ENCODE measurements at regions not wholly inside any gene's neighbourhood (a gene's known extent, or its start where the extent isn't known, plus 50 kb on each side); places are given as distances from the start of the nearest gene placed in this dataset.

DNA sequence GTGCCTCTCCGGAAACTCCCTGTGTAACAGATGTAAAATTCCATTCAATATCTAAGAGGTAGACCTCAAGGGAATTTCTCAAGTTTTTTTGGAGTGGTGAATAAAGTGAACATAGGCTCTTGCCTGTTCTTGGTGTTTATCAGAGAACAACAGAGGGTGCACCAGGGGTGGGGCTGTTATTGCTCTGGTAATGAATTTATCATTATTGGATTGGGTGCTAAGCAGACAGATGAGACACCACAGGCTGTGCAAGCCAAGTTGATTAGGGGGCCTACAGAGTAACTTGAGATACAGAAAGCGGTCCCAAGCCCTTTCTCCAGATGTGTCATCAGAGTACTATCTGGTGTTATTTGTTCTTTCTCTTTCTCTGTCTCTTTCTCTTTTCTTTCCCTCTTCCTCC lies 286.3 kb downstream of the OSR1 start (continued):
- TF ChIP-seq, protein P1, sequence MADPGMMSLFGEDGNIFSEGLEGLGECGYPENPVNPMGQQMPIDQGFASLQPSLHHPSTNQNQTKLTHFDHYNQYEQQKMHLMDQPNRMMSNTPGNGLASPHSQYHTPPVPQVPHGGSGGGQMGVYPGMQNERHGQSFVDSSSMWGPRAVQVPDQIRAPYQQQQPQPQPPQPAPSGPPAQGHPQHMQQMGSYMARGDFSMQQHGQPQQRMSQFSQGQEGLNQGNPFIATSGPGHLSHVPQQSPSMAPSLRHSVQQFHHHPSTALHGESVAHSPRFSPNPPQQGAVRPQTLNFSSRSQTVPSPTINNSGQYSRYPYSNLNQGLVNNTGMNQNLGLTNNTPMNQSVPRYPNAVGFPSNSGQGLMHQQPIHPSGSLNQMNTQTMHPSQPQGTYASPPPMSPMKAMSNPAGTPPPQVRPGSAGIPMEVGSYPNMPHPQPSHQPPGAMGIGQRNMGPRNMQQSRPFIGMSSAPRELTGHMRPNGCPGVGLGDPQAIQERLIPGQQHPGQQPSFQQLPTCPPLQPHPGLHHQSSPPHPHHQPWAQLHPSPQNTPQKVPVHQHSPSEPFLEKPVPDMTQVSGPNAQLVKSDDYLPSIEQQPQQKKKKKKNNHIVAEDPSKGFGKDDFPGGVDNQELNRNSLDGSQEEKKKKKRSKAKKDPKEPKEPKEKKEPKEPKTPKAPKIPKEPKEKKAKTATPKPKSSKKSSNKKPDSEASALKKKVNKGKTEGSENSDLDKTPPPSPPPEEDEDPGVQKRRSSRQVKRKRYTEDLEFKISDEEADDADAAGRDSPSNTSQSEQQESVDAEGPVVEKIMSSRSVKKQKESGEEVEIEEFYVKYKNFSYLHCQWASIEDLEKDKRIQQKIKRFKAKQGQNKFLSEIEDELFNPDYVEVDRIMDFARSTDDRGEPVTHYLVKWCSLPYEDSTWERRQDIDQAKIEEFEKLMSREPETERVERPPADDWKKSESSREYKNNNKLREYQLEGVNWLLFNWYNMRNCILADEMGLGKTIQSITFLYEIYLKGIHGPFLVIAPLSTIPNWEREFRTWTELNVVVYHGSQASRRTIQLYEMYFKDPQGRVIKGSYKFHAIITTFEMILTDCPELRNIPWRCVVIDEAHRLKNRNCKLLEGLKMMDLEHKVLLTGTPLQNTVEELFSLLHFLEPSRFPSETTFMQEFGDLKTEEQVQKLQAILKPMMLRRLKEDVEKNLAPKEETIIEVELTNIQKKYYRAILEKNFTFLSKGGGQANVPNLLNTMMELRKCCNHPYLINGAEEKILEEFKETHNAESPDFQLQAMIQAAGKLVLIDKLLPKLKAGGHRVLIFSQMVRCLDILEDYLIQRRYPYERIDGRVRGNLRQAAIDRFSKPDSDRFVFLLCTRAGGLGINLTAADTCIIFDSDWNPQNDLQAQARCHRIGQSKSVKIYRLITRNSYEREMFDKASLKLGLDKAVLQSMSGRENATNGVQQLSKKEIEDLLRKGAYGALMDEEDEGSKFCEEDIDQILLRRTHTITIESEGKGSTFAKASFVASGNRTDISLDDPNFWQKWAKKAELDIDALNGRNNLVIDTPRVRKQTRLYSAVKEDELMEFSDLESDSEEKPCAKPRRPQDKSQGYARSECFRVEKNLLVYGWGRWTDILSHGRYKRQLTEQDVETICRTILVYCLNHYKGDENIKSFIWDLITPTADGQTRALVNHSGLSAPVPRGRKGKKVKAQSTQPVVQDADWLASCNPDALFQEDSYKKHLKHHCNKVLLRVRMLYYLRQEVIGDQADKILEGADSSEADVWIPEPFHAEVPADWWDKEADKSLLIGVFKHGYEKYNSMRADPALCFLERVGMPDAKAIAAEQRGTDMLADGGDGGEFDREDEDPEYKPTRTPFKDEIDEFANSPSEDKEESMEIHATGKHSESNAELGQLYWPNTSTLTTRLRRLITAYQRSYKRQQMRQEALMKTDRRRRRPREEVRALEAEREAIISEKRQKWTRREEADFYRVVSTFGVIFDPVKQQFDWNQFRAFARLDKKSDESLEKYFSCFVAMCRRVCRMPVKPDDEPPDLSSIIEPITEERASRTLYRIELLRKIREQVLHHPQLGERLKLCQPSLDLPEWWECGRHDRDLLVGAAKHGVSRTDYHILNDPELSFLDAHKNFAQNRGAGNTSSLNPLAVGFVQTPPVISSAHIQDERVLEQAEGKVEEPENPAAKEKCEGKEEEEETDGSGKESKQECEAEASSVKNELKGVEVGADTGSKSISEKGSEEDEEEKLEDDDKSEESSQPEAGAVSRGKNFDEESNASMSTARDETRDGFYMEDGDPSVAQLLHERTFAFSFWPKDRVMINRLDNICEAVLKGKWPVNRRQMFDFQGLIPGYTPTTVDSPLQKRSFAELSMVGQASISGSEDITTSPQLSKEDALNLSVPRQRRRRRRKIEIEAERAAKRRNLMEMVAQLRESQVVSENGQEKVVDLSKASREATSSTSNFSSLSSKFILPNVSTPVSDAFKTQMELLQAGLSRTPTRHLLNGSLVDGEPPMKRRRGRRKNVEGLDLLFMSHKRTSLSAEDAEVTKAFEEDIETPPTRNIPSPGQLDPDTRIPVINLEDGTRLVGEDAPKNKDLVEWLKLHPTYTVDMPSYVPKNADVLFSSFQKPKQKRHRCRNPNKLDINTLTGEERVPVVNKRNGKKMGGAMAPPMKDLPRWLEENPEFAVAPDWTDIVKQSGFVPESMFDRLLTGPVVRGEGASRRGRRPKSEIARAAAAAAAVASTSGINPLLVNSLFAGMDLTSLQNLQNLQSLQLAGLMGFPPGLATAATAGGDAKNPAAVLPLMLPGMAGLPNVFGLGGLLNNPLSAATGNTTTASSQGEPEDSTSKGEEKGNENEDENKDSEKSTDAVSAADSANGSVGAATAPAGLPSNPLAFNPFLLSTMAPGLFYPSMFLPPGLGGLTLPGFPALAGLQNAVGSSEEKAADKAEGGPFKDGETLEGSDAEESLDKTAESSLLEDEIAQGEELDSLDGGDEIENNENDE (IDR thresholded peaks at IDR 0.05; ENCODE audit: low read depth, low read length), result no peak
- TF ChIP-seq FOS (IDR thresholded peaks at IDR 0.05; ENCODE audit: extremely low read depth, insufficient read length) (no peak), TEAD4 (IDR thresholded peaks at IDR 0.05; ENCODE audit: low read length) (no peak), TEAD4 (CRISPR knock-in tag; IDR thresholded peaks at IDR 0.05; ENCODE audit: borderline replicate concordance) (no peak), PCBP2 (IDR thresholded peaks at IDR 0.05; ENCODE audit: low read depth, low read length, poor library complexity, severe bottlenecking) (no peak), SETDB1 (IDR thresholded peaks at IDR 0.05; ENCODE audit: low read length) (no peak)
- TF ChIP-seq, protein P2, sequence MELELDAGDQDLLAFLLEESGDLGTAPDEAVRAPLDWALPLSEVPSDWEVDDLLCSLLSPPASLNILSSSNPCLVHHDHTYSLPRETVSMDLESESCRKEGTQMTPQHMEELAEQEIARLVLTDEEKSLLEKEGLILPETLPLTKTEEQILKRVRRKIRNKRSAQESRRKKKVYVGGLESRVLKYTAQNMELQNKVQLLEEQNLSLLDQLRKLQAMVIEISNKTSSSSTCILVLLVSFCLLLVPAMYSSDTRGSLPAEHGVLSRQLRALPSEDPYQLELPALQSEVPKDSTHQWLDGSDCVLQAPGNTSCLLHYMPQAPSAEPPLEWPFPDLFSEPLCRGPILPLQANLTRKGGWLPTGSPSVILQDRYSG (tag; conservative IDR thresholded peaks at IDR 0.05; ENCODE audit: low read depth), result no peak
- TF ChIP-seq, protein P3, sequence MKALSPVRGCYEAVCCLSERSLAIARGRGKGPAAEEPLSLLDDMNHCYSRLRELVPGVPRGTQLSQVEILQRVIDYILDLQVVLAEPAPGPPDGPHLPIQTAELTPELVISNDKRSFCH (CRISPR knock-in tag; IDR thresholded peaks at IDR 0.05), result no peak
- TF ChIP-seq, protein P3 (tag; IDR thresholded peaks at IDR 0.05), result no peak
- TF ChIP-seq, protein P4, sequence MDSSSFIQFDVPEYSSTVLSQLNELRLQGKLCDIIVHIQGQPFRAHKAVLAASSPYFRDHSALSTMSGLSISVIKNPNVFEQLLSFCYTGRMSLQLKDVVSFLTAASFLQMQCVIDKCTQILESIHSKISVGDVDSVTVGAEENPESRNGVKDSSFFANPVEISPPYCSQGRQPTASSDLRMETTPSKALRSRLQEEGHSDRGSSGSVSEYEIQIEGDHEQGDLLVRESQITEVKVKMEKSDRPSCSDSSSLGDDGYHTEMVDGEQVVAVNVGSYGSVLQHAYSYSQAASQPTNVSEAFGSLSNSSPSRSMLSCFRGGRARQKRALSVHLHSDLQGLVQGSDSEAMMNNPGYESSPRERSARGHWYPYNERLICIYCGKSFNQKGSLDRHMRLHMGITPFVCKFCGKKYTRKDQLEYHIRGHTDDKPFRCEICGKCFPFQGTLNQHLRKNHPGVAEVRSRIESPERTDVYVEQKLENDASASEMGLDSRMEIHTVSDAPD (CRISPR knock-in tag; IDR thresholded peaks at IDR 0.05), result no peak
- TF ChIP-seq, protein P5, sequence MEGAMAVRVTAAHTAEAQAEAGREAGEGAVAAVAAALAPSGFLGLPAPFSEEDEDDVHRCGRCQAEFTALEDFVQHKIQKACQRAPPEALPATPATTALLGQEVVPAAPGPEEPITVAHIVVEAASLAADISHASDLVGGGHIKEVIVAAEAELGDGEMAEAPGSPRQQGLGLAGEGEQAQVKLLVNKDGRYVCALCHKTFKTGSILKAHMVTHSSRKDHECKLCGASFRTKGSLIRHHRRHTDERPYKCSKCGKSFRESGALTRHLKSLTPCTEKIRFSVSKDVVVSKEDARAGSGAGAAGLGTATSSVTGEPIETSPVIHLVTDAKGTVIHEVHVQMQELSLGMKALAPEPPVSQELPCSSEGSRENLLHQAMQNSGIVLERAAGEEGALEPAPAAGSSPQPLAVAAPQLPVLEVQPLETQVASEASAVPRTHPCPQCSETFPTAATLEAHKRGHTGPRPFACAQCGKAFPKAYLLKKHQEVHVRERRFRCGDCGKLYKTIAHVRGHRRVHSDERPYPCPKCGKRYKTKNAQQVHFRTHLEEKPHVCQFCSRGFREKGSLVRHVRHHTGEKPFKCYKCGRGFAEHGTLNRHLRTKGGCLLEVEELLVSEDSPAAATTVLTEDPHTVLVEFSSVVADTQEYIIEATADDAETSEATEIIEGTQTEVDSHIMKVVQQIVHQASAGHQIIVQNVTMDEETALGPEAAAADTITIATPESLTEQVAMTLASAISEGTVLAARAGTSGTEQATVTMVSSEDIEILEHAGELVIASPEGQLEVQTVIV (CRISPR knock-in tag; IDR thresholded peaks at IDR 0.05; ENCODE audit: borderline replicate concordance), result no peak
